ENCODE measurements at regions not wholly inside any gene's neighbourhood (a gene's known extent, or its start where the extent isn't known, plus 50 kb on each side); places are given as distances from the start of the nearest gene placed in this dataset.
A peak's percentile ranks its signal among the peaks of the same experiment; 100 is the strongest.
"Not testable (repeated sequence)": the region's sequence is repeated elsewhere in the genome, so short reads cannot be mapped to it uniquely, and the experiment has no call there.

DNA sequence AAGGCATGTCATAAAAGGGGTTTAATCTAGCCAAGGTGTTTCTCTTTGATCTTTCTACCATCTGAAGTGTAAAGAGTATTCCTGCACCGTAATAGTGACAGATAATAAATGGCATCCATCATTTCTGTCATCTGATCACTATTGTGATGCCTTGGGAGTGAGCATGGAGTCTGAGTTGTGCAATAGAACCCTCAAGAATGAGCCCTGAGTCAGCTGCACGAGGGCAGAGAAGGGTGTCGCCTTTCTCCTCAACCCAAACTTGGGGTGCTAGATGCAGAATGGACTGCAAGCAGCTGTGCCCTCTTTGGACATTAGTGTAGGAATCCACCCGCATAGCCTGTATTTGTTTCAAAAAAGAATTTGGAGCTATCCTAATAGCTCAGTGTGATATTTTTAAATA lies 115.2 kb downstream of the ZNF37A start:
- DNase-seq (ENCODE audit: insufficient read length, low spot score) (no peak), FAIRE-seq (no peak)

DNA sequence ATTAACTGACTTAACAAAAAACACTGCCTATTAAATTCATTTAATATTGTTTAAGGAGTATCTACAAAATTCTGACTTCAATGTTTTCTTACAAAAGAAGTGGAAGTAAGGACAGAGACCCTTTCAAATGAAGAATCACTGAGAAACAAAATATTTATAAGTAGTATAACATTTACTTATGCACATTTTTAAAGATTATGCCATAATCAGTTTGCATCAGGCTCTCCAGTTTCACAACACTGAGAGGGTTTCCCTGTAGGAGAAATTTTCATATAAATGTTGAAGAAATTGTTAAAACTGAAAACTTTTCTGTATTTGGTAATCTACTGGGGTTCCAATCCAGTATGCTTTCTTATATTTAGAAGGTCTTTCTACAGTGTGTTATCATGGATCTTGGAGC lies 115.6 kb downstream of the ZNF37A start:
- not testable (repeated sequence) for DNase-seq (ENCODE audit: insufficient read length, low spot score); FAIRE-seq

- FAIRE-seq (no peak), DNase-seq (ENCODE audit: insufficient read length, low spot score) (no peak)
Measured at GRCh38 chr10:38212460-38212859, 118.3 kb downstream of the ZNF37A start.

DNA sequence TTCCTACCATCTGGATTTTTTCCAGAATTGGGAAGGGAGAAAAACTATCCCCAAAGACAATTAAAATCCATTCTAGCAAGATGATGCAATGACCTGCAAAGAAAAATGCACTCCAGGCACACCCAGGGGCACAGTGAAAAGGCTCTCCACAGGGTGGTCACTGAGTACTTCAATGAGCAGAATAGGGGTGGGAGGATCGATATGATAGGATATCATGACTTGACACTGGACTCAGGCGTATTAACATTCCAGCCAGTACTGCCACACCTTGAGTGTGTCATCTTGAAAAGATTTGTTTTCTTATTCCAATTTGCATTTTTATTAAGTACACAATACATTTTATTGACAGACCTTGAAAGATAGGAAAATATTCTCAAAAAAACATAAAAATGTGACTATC lies 132.2 kb downstream of the ZNF37A start:
- FAIRE-seq: no peak
- no peak for DNase-seq (ENCODE audit: insufficient read length, low spot score)

DNA sequence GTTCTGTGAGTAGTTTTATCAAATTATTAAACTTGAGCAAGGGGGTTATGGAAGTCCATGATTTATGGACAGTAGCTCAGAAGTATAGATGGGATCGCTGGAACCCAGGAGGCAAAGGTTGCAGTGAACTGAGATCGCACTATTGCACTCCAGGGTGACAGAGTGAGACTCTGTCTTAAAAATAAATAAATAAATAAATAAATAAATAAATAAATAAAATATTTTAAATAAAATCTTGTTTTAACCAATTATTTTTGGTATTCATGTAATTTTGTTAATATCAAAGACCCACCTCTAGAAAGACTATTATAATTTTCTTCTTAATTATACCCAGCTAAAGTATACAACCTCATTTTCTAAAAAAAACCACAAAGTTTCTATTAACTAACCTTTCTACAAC lies 134.3 kb downstream of the ZNF37A start:
- no peak for DNase-seq (ENCODE audit: insufficient read length, low spot score)
- FAIRE-seq: no peak

GRCh38 chr10:38238479-38238878 lies 144.3 kb downstream of the ZNF37A start:
- DNase-seq (ENCODE audit: insufficient read length, low spot score); FAIRE-seq: not testable (repeated sequence)

DNA sequence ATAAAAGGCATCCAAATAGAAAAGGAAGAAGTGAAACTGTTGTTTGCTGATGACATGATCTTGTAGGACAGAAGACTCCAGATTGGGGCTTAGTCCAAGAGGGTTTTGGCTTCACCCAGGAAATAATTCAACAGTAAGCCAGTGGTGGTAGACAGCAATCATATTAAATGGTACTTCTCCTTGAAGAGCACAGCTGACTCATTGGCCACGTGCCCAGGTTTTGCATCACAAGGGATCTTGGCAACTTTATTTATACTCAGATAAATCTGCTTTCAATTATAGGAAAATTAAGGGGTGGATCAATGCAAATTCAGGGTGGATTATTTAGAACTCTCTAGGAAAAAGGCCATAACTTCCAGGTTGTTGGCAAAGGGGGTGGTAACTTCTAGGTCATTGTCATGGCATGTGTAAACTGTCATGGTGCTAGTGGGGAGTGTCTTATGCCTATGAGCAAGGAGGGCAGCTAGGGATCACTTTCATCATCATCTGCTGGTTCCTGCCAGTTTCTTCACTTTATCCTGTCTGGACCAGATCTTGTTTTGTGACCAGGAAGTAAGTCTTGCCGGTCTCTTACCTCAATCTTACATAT lies 148.0 kb downstream of the ZNF37A start:
- not testable (repeated sequence) for DNase-seq (ENCODE audit: insufficient read length, low spot score); FAIRE-seq

DNA sequence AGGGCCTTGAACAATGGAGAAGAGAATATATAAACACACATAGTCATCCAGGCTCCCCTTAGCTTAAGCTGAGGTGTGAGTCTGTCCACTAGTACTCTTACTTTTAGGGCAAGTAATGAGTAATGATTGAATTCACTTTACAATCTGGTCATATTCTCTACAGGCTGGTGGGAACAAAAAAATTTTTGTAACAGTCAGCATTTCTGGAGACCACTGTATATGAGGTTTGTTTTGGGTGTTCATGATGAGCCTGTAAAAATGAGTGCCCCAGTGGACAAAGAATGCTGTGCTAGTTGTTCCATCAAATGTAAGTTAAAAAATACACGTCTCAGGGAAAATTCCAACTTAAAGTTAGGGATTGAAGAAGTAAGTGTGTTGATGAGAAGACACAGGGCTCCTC lies 154.0 kb downstream of the ZNF37A start:
- not testable (repeated sequence) for FAIRE-seq; DNase-seq (ENCODE audit: insufficient read length, low spot score)

DNA sequence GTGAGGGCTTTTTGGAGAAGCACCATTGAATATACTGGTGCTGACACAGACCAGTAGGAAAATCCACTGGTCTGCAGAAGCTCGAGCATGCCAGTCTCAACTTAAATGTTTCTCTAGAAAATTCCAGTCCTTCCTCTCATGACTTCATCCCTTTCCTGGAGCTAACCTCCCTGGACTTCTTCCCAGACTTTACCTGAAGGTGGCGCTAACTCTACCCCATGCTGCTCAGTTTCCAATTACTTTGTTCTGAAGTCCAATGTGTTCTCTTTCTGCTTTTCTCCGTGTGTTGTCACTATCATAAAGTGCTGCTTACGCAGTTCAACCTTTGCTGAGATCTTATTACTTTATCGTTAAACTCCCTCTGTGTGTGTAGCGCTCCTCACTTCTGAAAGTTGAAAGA lies 158.4 kb downstream of the ZNF37A start:
- peak; percentile 74 for FAIRE-seq

DNA sequence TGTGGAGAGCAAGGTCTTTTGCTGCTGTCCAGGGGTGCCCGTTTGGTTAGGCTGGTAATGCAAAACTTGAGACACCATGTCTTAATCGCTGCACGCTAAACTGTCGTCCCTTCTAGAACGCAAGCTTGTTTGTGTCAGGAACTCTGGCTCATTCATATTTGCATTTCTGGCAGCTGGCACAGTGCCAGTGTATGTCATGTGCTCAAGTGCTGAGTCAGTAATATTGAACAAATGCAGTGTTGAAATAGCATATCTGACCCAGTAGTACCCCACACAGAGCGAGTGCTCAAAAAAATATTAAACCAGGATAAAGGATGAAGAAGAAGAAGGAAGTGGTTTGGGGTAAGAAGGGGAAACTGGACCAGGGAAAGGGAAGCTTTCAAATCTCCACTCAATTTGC lies 173.4 kb downstream of the ZNF37A start:
- DNase-seq (ENCODE audit: insufficient read length, low spot score): not testable (repeated sequence)
- peak; percentile 70 for FAIRE-seq

More for the DNA sequence above, 158.4 kb downstream of the ZNF37A start:
- DNase-seq (ENCODE audit: insufficient read length, low spot score): not testable (repeated sequence)

DNA sequence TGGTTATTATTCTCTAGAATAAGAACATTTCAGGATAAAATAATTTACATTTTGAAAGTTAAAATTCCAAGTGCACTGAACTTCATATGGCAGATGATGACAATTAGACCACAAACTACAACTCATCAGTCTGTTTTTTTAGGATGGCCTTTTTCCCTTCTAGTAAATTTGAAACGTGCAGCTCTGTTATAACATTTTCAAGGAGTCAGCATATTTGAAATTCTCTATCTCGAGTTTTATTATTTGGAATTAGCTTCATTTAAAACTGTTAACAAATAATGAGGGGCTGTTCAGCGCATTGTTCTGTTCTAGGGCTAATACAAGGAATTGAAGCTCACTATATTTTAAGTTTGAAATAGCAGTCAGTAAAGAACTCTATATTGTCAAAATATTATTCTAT lies 176.9 kb downstream of the ZNF37A start:
- not testable (repeated sequence) for DNase-seq (ENCODE audit: insufficient read length, low spot score); FAIRE-seq

- FAIRE-seq; DNase-seq (ENCODE audit: insufficient read length, low spot score): not testable (repeated sequence)
Measured at GRCh38 chr10:38274879-38275278, 180.7 kb downstream of the ZNF37A start.

DNA sequence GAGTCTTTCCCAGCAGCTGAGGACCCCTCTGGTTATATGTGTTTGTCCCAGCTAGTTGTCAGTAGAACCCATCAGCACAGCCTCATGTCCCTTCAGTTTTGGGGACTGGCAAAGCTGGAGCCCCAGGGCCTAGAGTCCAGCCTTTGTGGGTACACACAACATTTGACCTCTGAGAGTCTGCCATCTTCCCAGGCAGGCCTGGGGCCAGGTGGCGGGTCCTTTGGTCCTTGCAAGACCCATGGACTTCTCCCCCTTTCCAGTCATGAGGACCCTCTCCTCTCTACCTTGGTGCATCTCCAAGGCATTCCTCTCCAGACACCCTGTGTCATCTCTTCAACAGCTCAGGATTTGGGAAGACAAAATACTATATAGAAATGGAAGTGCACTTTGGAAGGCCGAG lies 198.4 kb downstream of the ZNF37A start:
- not testable (repeated sequence) for FAIRE-seq; DNase-seq (ENCODE audit: insufficient read length, low spot score)

GRCh38 chr10:38310111-38310510 lies 216.0 kb downstream of the ZNF37A start:
- DNase-seq (ENCODE audit: insufficient read length, low spot score); FAIRE-seq: not testable (repeated sequence)

DNA sequence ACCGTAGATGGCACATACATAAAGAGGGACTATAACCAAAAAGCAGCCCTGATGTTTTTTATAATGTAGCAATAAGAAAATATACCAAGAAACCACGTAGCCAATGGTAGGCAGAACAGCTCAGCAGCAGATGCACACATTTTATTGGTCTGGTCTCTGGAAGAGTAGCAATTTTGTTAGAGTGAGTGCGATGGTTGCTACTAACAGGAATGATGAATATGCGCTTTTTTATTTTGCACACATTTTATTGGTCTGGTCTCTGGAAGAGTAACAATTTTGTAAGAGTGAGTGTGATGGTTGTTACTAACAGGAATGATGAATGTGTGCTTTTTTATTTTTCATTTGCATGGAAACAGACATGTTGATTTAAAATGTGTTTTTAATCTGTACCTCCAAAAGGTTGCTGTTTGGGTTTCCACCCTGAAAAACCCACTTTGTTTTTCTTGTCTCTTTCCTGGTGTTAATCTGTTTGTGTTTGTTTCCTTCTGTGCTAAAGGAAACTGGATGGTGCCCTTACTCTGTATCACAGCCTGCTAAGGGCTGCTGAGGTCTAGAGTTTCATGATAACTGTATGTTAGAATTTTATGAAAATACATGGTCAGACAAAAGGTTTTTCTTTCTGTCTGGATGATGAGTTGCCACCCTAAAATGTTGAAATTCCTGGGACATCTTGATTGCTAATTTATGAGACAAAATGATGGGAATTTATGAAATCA lies 221.1 kb downstream of the ZNF37A start:
- DNase-seq (ENCODE audit: insufficient read length, low spot score); FAIRE-seq: not testable (repeated sequence)

DNA sequence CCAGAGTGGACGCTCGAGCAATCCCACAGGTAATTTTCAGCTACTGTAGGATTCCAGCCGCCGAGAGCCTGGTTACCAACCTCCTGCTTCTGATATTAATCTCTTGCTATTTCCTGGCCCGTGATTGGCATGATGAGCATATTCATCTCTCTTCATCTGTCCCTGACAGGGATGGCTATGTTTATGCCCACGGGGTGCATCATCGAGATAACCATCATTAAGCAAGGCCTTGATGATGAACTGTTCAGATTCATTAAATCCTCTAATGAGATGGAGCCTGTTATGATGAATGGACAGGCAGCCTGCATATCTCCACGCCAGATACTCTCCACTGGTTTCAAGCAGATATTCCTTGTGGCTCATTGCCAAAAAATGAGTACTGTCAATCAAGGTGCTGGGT lies 227.3 kb downstream of the ZNF37A start:
- DNase-seq (ENCODE audit: insufficient read length, low spot score); FAIRE-seq: not testable (repeated sequence)

DNA sequence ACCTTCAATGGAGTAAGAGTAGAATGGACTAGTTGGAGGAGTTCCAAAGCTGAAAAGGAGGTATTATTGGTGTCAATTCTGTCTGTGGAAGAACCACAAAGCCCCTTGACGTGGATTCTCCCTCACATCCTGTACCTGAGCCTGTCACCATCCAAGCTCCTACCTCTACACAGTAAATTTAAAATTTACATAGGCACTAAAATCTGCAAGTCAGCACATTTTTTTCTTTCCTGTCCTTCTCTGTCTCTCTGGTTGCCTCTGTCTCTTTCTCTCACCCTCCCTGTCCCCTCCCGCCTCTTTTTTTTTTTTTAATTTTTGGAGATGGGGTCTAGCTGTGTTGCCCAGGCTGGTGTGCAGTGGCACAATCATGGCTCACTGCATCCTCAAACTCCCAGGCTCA lies 236.2 kb downstream of the ZNF37A start:
- not testable (repeated sequence) for FAIRE-seq; DNase-seq (ENCODE audit: insufficient read length, low spot score)

DNA sequence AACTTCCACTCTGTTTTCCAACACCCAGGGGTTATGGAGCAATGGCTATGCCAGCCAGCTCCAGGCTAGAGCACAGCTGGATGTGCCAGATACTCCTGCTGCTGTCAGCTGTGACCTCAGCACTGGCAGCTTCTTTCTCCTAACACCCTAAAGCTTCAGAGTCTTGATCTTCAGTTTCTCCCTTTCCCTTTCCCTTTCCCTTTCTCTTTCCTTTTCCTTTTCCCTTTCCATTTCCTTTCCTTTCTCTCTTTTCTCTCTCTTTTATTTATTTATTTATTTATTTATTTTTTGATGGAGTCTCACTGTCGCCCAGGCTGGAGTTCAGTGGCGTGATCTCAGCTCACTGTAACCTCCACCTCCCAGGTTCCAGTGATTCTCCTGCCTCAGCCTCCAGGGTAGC lies 237.0 kb downstream of the ZNF37A start:
- not testable (repeated sequence) for DNase-seq (ENCODE audit: insufficient read length, low spot score); FAIRE-seq

DNA sequence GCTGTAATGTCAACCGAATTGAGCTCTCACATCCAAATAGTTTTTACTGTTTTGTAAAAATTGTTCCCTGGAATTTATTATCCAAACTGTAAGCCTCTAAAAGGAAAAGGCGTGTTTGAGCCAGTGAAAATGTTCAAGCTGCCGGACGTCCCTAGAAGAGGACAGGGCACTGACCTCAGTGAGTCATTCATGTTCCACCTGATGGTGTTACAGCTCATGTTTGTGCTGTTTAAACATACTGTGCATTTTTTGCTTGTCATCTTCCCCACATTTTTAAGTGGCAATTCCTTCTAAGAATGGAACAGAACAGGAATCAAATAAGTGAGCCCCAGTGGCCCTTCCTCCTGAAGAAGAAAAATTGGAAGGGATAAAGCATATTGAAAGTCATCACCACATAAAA lies 239.6 kb downstream of the ZNF37A start:
- peak; percentile 4 for FAIRE-seq
- DNase-seq (ENCODE audit: insufficient read length, low spot score): not testable (repeated sequence)

GRCh38 chr10:38350645-38351044 lies 256.5 kb downstream of the ZNF37A start:
- not testable (repeated sequence) for FAIRE-seq; DNase-seq (ENCODE audit: insufficient read length, low spot score)

- FAIRE-seq; DNase-seq (ENCODE audit: insufficient read length, low spot score): not testable (repeated sequence)
Measured at GRCh38 chr10:38354410-38354809, 260.3 kb downstream of the ZNF37A start.
